ENCODE measurements at regions not wholly inside any gene's neighbourhood (a gene's known extent, or its start where the extent isn't known, plus 50 kb on each side); places are given as distances from the start of the nearest gene placed in this dataset.

DNA sequence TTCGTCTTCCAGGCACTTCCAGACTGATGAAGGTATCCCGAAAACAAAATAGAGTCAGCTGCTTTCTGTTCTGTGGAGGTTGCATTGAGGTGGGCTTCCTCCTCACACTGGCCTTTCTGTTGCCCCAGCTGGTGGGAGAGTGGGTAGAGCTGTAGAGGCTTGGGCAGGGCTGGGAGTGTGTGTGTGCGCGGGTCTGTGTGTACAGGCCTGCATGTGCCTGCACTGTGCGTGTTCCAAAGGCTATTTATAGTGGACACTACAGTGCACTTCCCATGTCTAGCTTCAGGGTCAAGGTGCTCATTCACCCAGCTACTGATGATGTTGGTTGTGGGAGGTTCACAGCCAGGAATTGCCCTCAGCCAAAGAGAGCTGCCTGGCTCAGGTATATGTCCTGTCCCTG, 260.1 kb upstream of the HABP2 start:
- TF ChIP-seq, protein P1, sequence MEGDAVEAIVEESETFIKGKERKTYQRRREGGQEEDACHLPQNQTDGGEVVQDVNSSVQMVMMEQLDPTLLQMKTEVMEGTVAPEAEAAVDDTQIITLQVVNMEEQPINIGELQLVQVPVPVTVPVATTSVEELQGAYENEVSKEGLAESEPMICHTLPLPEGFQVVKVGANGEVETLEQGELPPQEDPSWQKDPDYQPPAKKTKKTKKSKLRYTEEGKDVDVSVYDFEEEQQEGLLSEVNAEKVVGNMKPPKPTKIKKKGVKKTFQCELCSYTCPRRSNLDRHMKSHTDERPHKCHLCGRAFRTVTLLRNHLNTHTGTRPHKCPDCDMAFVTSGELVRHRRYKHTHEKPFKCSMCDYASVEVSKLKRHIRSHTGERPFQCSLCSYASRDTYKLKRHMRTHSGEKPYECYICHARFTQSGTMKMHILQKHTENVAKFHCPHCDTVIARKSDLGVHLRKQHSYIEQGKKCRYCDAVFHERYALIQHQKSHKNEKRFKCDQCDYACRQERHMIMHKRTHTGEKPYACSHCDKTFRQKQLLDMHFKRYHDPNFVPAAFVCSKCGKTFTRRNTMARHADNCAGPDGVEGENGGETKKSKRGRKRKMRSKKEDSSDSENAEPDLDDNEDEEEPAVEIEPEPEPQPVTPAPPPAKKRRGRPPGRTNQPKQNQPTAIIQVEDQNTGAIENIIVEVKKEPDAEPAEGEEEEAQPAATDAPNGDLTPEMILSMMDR (IDR thresholded peaks at IDR 0.05) = no peak
- TF ChIP-seq POLR2AphosphoS5 (IDR thresholded peaks at IDR 0.05; ENCODE audit: low read depth, low read length) = no peak
